ENCODE measurements at regions not wholly inside any gene's neighbourhood (a gene's known extent, or its start where the extent isn't known, plus 50 kb on each side); places are given as distances from the start of the nearest gene placed in this dataset.
A peak's percentile ranks its signal among the peaks of the same experiment; 100 is the strongest.

- FAIRE-seq (peak; percentile 90), DNase-seq (ENCODE audit: low read depth in 1 of 2, low spot score in 2 of 2) (peak; percentile 92 to 98)
- Histone ChIP-seq H2BK15ac (ENCODE audit: low read length) (no peak overlapping the region), H2BK120ac (replicated peaks; ENCODE audit: low read depth, low read length) (no peak overlapping the region), H3K9me3 (ENCODE audit: insufficient read depth in 2 of 2, low read depth in 1 of 2, low read length in 1 of 2) (peaks cover 0 to 14% of the 10 kb centered on the region in 2 experiments; a peak in 2 of 4 replicates), H3K27me3 (replicated peaks in 1 of 4; ENCODE audit: control insufficient read depth in 3 of 4, extremely low read depth in 1 of 4, insufficient read depth in 3 of 4, low read length in 3 of 4) (no peaks in the 10 kb centered on the region), H3K27ac (ENCODE audit: low read depth, low read length) (peak overlapping the region; percentile 83; the same call in 1 of the 2 replicates), H3K9ac (replicated peaks in 1 of 4; ENCODE audit: extremely low read depth in 1 of 4, low read depth in 3 of 4, low read length in 3 of 4) (no peak overlapping the region), H3K14ac (ENCODE audit: insufficient read length) (no peak overlapping the region), H3K23me2 (ENCODE audit: low read depth, low read length) (no peaks in the 10 kb centered on the region), H3K79me1 (ENCODE audit: low read depth, low read length) (no peaks in the 10 kb centered on the region), H3K4me2 (ENCODE audit: insufficient read depth in 1 of 2, low read depth in 2 of 2, low read length in 2 of 2) (peak overlapping the region; percentile 25 to 47; a peak in 3 of 4 replicates), H4K8ac (ENCODE audit: extremely low read depth, insufficient read depth, low read length) (no peak overlapping the region), H3K79me2 (ENCODE audit: control insufficient read depth in 1 of 2, insufficient read depth in 2 of 2, low read length in 2 of 2) (no peaks in the 10 kb centered on the region), H4K91ac (replicated peaks; ENCODE audit: insufficient read length, low read length) (no peak overlapping the region), H4K5ac (ENCODE audit: insufficient read length, low read depth, low read length) (no peak overlapping the region), H3K4me3 (ENCODE audit: extremely low read depth in 1 of 4, insufficient read depth in 2 of 4, low read depth in 3 of 4, low read length in 4 of 4) (peak overlapping the region in 1 of 4 experiments; percentile 55; a peak in 2 of 8 replicates), H3K4ac (replicated peaks; ENCODE audit: insufficient read length, low read depth, low read length) (no peak overlapping the region), H2BK20ac (ENCODE audit: low read length) (no peak overlapping the region), H2BK5ac (ENCODE audit: low read depth, low read length) (no peak overlapping the region), H3K56ac (replicated peaks; ENCODE audit: insufficient read length, low read depth, low read length) (no peak overlapping the region), H2BK12ac (ENCODE audit: low read depth, low read length) (no peak overlapping the region), H3K36me3 (ENCODE audit: control insufficient read depth in 2 of 4, insufficient read depth in 4 of 4, low read length in 3 of 4) (no peaks in the 10 kb centered on the region), H2AFZ (ENCODE audit: low read length) (no peak overlapping the region), H3K23ac (ENCODE audit: insufficient read length) (no peak overlapping the region), H4K20me1 (replicated peaks in 1 of 2; ENCODE audit: control insufficient read depth in 1 of 2, insufficient read depth in 2 of 2, low read length in 2 of 2) (no peaks in the 10 kb centered on the region), H3K4me1 (replicated peaks in 1 of 4; ENCODE audit: control insufficient read depth in 3 of 4, insufficient read depth in 4 of 4, low read length in 3 of 4) (peaks cover 0 to 6% (median 2%) of the 10 kb centered on the region in 4 experiments; a peak in 2 of 7 replicates), H2AK5ac (ENCODE audit: low read depth, low read length) (no peak overlapping the region), H3K18ac (ENCODE audit: extremely low read depth, low read length) (no peak overlapping the region)
- WGBS, 2 experiments (ENCODE audit: extremely low coverage in 1 of 2, insufficient coverage in 1 of 2, insufficient read length in 1 of 2, insufficient replicate concordance in 2 of 2, low coverage in 1 of 2, low lambda C conversion rate in 2 of 2, missing lambda C conversion rate in 1 of 2): 10% methylated on average over 11 of the region's 11 CpGs; no CpG with 5 or more reads in 1 of the 2 experiments
- POLR2A ChIA-PET (ENCODE audit: partially characterized antibody): interaction anchor here (0.8 to 1.1 kb wide), 3 partner anchors 50 to 133 kb away, joined by 3 to 5 read pairs (median 4); no protein-coding TSS in a partner anchor
- CTCF ChIA-PET (ENCODE audit: partially characterized antibody): interaction anchor here (0.5 to 1.5 kb wide), 3 partner anchors 21 to 539 kb away, joined by 3 to 5 read pairs (median 4); no protein-coding TSS in a partner anchor
- TF ChIP-seq SRF (IDR thresholded peaks at IDR 0.05; ENCODE audit: low read depth, low read length) (peak; percentile 54), EGR1 (IDR thresholded peaks at IDR 0.05; ENCODE audit: borderline replicate concordance, low read depth, low read length) (peak; percentile 74; the same call in 1 of the 2 replicates), TBP (IDR thresholded peaks at IDR 0.05; ENCODE audit: low read depth, low read length) (no peak; the same call in 1 of the 2 replicates), CTCF (IDR thresholded peaks at IDR 0.05; ENCODE audit: control extremely low read depth in 1 of 3, insufficient read depth in 1 of 3, low read depth in 1 of 3, low read length in 3 of 3) (no peak), CTBP2 (IDR thresholded peaks at IDR 0.05; ENCODE audit: borderline replicate concordance, insufficient read depth, insufficient read length, low read length) (no peak), NRF1 (IDR thresholded peaks at IDR 0.05; ENCODE audit: low read depth, low read length) (peak; percentile 72), SIRT6 (IDR thresholded peaks at IDR 0.05; ENCODE audit: low read length) (no peak), USF2 (IDR thresholded peaks at IDR 0.05; ENCODE audit: low read length) (no peak), SP1 (IDR thresholded peaks at IDR 0.05; ENCODE audit: low read depth, low read length) (peak; percentile 83), EP300 (IDR thresholded peaks at IDR 0.05; ENCODE audit: borderline replicate concordance in 1 of 2, low read depth in 2 of 2, low read length in 2 of 2) (peak in 1 of 2 experiments; percentile 58; a peak in 1 of 3 replicates)
Observed at GRCh38 chr15:24823473-24823872, 131.3 kb upstream of the SNRPN start.
